Activated T-cell treated with anti-CD3 and anti-CD28 coated beads, Interleukin-2, amount 50 U/mL, for 1 hour (primary cell): ENCODE measurements at regions not wholly inside any gene's neighbourhood (a gene's known extent, or its start where the extent isn't known, plus 50 kb on each side); places are given as distances from the start of the nearest gene placed in this dataset.

ENCODE experiments used
- DNase-seq: peaks from one replicate; pipeline ENCODE4 v3.0.0-alpha.2; 2020

- no peak for DNase-seq
Observed at GRCh38 chr6:134738211-134738885, 211.6 kb downstream of the ALDH8A1 start.

GRCh38 chr6:134735461-134735860 is 214.4 kb downstream of the ALDH8A1 start:
- DNase-seq, result no peak

DNA sequence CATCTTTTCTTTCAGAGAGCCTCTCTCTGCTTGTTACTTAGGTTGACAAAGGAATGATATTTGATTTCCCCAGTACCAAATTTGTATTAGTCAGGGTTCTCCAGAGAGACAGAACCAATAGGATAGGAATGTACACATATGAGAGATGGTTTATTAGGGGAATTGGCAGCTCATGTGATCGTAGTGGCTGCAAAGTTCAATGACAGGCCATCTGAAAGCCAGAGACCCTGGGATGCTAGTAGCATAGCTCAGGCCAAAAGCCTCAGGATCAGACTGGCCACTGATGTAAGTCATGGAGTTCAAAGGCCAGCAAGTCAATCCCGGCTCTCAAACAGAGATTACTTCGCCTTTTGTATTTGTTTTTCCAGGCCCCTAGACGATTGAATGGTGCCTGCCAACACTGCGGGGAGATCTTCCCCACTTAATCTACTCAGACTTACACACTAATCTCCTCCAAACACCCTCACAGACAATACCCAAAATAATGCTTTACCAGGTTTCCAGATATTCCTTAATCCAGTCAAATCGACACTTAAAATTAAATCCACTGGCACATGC is 215.5 kb downstream of the ALDH8A1 start:
- DNase-seq, result no peak

DNA sequence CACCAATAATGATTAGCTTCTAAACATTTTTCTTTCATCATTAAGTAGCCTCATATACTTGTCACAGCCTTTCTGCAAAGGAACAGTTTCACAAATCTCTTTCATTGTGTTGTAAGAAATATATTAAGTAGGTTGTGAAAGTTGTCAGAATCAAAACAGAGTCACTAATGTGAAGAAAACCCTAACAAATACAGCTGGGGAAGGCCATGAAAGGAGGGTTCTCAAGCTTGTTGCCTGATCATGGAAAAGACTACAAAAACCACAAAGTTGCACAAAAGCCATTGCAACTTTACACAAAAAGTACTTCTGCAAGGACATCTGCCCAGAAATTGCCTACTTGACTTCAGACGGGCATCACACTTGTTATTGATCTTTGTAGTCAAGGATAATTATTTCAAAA is 216.1 kb downstream of the ALDH8A1 start:
- DNase-seq, result no peak

GRCh38 chr6:134732763-134733162 is 217.1 kb downstream of the ALDH8A1 start:
- DNase-seq, result no peak

DNA sequence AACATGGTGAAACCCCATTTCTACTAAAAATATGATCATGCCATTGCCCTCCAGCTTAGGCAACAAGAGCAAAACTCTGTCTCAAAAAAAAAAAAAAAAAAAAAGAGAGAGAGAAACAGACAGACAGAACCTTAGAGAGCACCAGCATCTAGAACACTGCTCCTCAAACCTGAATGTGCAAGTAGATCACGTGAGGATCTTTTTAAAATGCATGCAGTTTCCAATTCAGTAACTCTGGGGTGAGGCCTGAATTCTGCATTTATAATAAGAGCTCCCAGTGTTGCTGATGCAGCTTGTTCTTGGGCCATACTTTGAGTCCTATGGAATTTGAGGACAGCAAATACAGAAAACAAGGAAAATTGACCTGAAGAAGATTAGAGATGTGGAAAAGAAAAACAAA is 218.3 kb downstream of the ALDH8A1 start:
- DNase-seq, result no peak

- no peak for DNase-seq
Observed at GRCh38 chr6:134730013-134730412, 219.9 kb downstream of the ALDH8A1 start.

GRCh38 chr6:134729561-134729960 is 220.3 kb downstream of the ALDH8A1 start:
- DNase-seq, result no peak

DNA sequence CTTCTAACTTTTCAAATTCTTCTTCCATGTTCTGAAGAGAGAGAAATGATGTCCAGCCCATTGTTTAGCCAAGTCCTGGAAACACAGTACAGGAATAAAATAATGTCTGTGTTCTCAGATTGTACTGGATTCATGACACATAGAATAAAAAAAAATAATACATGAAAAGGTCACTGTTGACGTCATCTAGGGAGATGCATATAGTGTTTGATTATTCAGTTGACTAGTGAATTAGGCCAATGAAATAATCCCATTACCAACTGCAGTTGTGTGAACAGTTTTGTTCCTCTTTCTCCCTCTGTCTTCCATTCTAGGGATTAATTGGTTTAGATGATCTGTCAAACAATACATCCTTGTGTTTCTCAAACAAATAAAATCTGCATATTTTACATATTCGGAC is 222.8 kb downstream of the ALDH8A1 start:
- DNase-seq, result no peak

- DNase-seq, result no peak
Observed at GRCh38 chr6:134725590-134725989, 224.3 kb downstream of the ALDH8A1 start.

DNA sequence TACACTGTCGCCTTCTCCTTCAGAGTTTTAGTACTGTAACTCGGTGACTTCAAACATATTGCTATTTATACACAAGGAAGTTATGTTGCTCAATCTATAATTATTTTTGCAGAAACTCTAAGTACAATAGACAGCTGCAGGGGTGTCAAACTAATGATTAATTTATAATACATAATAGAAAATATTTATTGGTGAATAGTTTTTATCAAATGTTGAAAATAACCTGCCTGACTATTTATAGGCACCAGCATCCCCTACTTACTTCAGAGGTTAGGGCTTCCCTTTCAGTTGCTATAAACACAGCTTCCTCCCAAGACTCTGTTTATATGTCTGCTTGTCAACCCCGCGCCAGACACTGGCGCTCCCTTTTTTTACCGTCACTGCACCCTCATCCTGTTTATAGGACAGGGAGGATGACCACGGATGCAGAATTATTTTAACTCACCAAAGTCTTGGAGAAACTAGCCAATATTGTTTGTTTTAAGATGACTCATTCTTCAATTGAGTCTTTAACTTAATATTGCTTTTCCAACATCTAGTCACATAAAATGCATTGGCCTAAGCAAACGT is 225.0 kb downstream of the ALDH8A1 start:
- DNase-seq, result no peak

GRCh38 chr6:134723081-134723871 is 226.6 kb downstream of the ALDH8A1 start:
- DNase-seq, result no peak

- no peak for DNase-seq
Observed at GRCh38 chr6:134722200-134722870, 227.6 kb downstream of the ALDH8A1 start.

DNA sequence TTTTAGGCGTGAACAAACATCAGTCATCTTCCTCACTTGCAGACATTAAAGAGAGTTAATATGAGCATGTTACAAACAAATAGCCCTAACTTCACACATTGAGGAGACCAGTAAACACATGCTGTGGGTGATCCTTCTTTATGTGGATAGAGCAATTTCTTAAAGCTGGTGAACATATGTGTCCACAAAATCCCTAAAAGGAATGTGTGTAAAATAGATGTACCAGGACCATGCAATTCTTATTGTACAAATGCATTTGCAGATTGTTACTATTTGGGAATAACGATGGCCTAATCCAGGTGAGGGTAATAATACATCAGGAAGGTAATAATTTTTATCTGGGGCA is 228.9 kb downstream of the ALDH8A1 start:
- no peak for DNase-seq

DNA sequence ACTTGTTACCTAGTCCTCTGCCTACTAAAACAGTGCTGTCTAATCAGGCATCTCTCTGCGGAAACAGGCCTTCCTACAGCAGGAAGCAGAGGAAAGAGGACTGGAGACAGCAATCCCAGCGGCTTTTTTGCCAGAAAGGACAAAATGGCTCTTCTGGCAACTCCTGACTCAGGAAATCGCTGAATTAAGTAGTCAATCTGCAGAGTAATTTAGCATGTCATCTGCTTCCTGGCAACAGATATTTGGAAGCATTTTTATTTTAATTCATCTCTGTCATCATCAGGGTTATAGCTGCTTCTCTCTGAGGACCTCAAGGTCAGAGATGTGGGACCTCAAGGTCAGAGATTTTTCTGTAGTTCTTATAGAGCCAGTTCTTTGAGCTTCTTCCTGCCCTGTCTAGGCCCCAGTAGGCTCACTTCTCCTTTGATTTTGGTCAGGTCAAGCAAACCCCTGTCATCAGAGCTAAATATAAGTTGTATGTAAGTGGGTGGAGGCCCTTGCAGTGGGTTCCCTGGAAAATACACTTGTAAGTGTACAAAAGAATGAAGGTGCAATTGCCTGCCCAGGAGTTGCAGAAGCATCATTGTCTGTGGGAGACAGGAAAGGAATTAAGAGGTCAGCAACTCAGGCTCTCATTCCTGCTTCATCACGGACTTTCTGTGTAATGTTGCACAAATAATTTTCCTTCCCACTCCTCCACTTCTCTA is 229.4 kb downstream of the ALDH8A1 start:
- no peak for DNase-seq

DNA sequence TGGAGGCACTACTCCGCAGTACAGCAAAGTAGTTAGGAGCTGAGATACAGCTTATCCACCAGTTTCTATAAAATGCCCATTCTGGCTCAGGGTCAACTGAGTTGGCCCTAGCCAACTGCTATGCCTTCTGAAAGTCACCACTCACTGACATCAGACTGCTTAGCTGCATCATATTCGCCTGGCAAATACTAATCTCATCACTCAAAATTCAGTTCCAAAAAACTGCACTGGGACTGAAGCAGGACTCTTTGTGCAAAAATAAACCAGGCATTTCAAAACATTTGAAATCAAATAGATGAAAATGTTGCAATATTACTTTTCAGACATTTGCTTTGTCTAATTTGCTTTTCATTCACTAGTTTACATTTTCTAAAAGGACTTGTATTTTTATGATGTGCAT is 230.0 kb downstream of the ALDH8A1 start:
- DNase-seq, result no peak

DNA sequence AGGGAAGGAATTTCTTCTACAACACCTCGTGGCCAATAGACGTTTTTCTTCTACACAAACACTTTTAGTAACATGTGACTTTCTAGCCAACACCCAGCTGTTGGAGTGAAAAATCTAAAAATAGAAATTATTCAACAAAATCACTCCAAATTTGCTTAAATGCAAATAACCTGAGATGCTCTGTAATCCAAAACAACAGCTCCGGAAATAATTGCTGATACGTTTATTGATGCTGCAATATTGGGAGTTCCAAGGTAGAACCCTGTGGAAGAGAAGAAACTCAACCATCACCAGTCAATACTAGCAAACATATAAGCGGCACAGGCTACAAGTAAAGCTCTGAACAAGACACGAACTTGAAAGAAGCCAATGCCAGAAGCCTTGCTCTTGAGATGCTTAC is 230.6 kb downstream of the ALDH8A1 start:
- DNase-seq, result no peak

GRCh38 chr6:134714679-134715078 is 235.2 kb downstream of the ALDH8A1 start:
- DNase-seq, result no peak

DNA sequence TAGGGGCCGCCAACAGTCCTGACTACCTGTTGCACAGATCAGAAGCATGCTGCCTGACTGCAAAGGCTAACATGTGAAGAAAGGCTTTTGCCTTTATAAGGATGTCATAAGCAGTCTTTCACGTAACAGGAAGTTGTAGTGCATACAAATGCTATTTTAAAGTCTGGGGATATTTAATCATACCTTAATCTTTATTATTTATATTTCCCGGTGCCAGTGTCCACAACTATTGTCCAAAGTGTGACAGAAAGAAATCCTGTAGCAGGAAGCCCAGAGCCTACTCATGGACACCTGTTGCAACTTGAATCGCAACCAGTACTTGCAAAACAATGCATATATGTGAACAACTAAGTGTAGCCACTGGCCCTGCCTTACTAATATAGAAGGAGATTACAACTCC is 235.8 kb downstream of the ALDH8A1 start:
- DNase-seq, result no peak

DNA sequence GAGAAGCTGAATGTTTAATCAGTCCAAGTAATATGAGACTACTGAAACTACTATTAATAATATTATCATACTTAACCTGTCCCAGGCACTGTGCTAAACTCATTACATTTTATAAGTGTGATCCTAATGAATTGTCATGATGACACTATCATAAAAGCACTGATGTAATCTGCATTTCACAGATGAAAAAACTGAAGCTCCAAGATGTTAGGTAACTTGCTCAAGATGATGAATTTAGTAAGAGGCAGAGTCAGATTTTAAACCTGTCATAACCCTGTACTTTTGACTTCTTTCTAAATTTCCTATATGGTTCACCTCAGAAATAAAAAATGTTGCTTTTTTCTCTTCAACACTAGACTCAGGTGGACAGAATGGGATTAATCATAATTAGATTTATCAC is 237.6 kb downstream of the ALDH8A1 start:
- no peak for DNase-seq

DNA sequence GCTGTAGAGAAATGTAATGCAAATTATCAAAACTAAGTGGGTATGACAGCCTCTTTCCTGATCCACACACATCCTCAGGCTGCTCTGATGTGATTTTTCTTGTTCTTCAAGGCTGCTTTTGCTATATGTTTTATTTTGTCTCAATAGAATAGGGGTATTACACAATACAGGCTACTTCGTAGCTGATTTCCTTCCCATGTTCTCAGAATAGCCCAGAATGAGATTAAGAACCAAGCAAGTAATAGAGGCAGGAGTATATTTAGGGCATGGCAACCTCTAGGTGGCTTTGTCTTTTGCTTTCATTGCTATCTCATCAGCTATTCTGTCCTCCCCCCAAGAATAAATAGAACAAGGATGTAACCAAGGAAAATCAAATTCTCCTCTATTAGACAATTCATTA is 241.8 kb downstream of the ALDH8A1 start:
- DNase-seq, result no peak

DNA sequence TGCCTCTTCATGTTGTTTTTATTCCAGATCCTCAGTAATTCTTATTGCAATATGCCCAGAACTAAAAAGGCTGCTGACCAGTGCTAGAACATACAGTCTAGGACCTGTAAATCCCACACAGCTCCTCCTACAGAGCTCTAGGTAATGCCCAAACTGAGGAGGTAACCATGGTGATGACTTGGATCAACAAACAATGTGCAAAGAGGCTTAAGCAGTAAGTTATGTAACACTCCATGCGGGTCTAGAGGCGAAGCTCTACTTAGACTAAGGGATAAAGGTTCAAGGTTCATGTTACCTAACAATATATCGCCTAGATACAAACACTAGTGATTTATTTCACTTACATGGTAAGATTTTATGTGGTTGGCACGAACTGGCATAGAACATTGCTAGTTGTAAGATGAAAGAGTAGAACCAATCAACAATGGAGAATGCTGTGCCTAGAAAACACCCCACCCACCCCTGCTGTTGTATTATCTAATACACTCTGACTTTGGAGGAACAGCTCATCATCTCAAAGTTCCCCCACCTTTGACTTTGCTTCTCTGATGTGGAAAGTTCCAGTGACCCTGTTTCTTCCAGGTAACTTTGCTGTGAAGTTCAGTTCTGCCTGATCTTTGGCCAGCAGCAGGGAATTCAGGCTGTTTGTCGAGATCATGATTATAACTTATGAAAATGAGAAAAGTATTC is 242.4 kb downstream of the ALDH8A1 start:
- no peak for DNase-seq
